SK-N-SH treated with all-trans-retinoic acid at 6 μM for 48 hours (cell line): ENCODE measurements at regions not wholly inside any gene's neighbourhood (a gene's known extent, or its start where the extent isn't known, plus 50 kb on each side); places are given as distances from the start of the nearest gene placed in this dataset.

Experiments
- ATAC-seq: fragments of 200-7000 bp; cut with Tn5 transposase; 3 replicates; pipeline ENCODE4 v1.9.1; 2020; ENCODE audit warnings: mild to moderate bottlenecking, moderate library complexity
- ARNTL ChIP-seq: fragments of 450-650 bp; formaldehyde crosslinking; IDR thresholded peaks from 2 replicates; pipeline ENCODE4 v1.5.0; 2020; ENCODE audit warnings: low read depth, mild to moderate bottlenecking, moderate library complexity, borderline replicate concordance
- BACH2 ChIP-seq: fragments of 250-450 bp; sonication (Bioruptor Pico); IDR thresholded peaks from 2 replicates; pipeline ENCODE4 v1.9.0; 2021; ENCODE audit warnings: mild to moderate bottlenecking, borderline replicate concordance
- CSDC2 ChIP-seq: fragments of 250-450 bp; sonication (Bioruptor Pico); IDR thresholded peaks from 2 replicates; pipeline ENCODE4 v1.5.0; 2020; ENCODE audit warnings: mild to moderate bottlenecking, moderate library complexity
- ESRRG ChIP-seq: fragments of 250-450 bp; sonication (Bioruptor Pico); IDR thresholded peaks from 2 replicates; pipeline ENCODE4 v1.6.1; 2021; ENCODE audit warnings: mild to moderate bottlenecking
- GLIS3 ChIP-seq: fragments of 250-450 bp; sonication (Bioruptor Pico); IDR thresholded peaks from 2 replicates; pipeline ENCODE4 v1.5.0; 2020; ENCODE audit warnings: mild to moderate bottlenecking, moderate library complexity
- ISL1 ChIP-seq: fragments of 250-450 bp; sonication (Bioruptor Pico); IDR thresholded peaks from 2 replicates; pipeline ENCODE4 v2.1.2; 2022; ENCODE audit warnings: mild to moderate bottlenecking, moderate library complexity
- OSR1 ChIP-seq: fragments of 250-450 bp; sonication (Bioruptor Pico); IDR thresholded peaks from 2 replicates; pipeline ENCODE4 v1.8.0; 2022; ENCODE audit warnings: moderate library complexity, mild to moderate bottlenecking, inconsistent platforms
- PPARA ChIP-seq: fragments of 250-450 bp; sonication (Bioruptor Pico); IDR thresholded peaks from 2 replicates; pipeline ENCODE4 v1.5.0; 2020; ENCODE audit warnings: mild to moderate bottlenecking, borderline replicate concordance
- RARB ChIP-seq: fragments of 250-450 bp; sonication (Bioruptor Pico); IDR thresholded peaks from 2 replicates; pipeline ENCODE4 v1.8.0; 2021; ENCODE audit warnings: mild to moderate bottlenecking, moderate library complexity
- SNAI2 ChIP-seq: fragments of 250-450 bp; sonication (Bioruptor Pico); IDR thresholded peaks from 2 replicates; pipeline ENCODE4 v1.5.0; 2020; ENCODE audit warnings: mild to moderate bottlenecking, moderate library complexity
- TCF4 ChIP-seq: fragments of 250-450 bp; sonication (Bioruptor Pico); IDR thresholded peaks from 2 replicates; pipeline ENCODE4 v1.8.0; 2021; ENCODE audit warnings: mild to moderate bottlenecking, moderate library complexity, borderline replicate concordance
- TOX ChIP-seq: fragments of 250-450 bp; sonication (Bioruptor Pico); IDR thresholded peaks from 2 replicates; pipeline ENCODE4 v1.8.0; 2021; ENCODE audit warnings: mild to moderate bottlenecking, moderate library complexity, borderline replicate concordance
- ZC3H10 ChIP-seq: fragments of 250-450 bp; sonication (Bioruptor Pico); IDR thresholded peaks from 2 replicates; pipeline ENCODE4 v1.5.1; 2021; ENCODE audit warnings: mild to moderate bottlenecking, moderate library complexity
- ZFP3 ChIP-seq: fragments of 250-450 bp; sonication (Bioruptor Pico); IDR thresholded peaks from 2 replicates; pipeline ENCODE4 v1.5.0; 2020; ENCODE audit warnings: mild to moderate bottlenecking, moderate library complexity
- ZFP30 ChIP-seq: fragments of 450-650 bp; formaldehyde crosslinking; IDR thresholded peaks from 2 replicates; pipeline ENCODE4 v1.5.0; 2022; ENCODE audit warnings: mild to moderate bottlenecking, moderate library complexity
- ZNF565 ChIP-seq: fragments of 450-650 bp; formaldehyde crosslinking; conservative IDR thresholded peaks from 2 replicates; pipeline ENCODE4 v1.5.0; 2020; ENCODE audit warnings: low read depth, mild to moderate bottlenecking, moderate library complexity
- ZNF70 ChIP-seq: fragments of 450-650 bp; formaldehyde crosslinking; IDR thresholded peaks from 2 replicates; pipeline ENCODE4 v1.5.0; 2020; ENCODE audit warnings: mild to moderate bottlenecking, moderate library complexity
- ZNF8 ChIP-seq: fragments of 450-650 bp; formaldehyde crosslinking; IDR thresholded peaks from 2 replicates; pipeline ENCODE4 v1.5.0; 2020; ENCODE audit warnings: mild to moderate bottlenecking, moderate library complexity
- TF ChIP-seq, protein P1 (sequence below): fragments of 250-450 bp; sonication (Bioruptor Pico); IDR thresholded peaks from 2 replicates; pipeline ENCODE4 v1.5.1; 2020; ENCODE audit warnings: low read depth, mild to moderate bottlenecking, moderate library complexity
- TF ChIP-seq, protein P2 (sequence below): fragments of 250-450 bp; sonication (Bioruptor Pico); IDR thresholded peaks from 2 replicates; pipeline ENCODE4 v1.8.0; 2020; ENCODE audit warnings: mild to moderate bottlenecking, moderate library complexity, borderline replicate concordance
- TF ChIP-seq, protein P3 (sequence below): fragments of 250-450 bp; sonication (Bioruptor Pico); IDR thresholded peaks from 2 replicates; pipeline ENCODE4 v1.5.1; 2021; ENCODE audit warnings: mild to moderate bottlenecking, moderate library complexity
- TF ChIP-seq, protein P4 (sequence below): fragments of 250-450 bp; sonication (Bioruptor Pico); IDR thresholded peaks from 2 replicates; pipeline ENCODE4 v1.8.0; 2021; ENCODE audit warnings: low read depth, mild to moderate bottlenecking, moderate library complexity, borderline replicate concordance
- TF ChIP-seq, protein P5 (sequence below): fragments of 250-450 bp; sonication (Bioruptor Pico); IDR thresholded peaks from 2 replicates; pipeline ENCODE4 v1.5.0; 2020; ENCODE audit warnings: mild to moderate bottlenecking, moderate library complexity

DNA sequence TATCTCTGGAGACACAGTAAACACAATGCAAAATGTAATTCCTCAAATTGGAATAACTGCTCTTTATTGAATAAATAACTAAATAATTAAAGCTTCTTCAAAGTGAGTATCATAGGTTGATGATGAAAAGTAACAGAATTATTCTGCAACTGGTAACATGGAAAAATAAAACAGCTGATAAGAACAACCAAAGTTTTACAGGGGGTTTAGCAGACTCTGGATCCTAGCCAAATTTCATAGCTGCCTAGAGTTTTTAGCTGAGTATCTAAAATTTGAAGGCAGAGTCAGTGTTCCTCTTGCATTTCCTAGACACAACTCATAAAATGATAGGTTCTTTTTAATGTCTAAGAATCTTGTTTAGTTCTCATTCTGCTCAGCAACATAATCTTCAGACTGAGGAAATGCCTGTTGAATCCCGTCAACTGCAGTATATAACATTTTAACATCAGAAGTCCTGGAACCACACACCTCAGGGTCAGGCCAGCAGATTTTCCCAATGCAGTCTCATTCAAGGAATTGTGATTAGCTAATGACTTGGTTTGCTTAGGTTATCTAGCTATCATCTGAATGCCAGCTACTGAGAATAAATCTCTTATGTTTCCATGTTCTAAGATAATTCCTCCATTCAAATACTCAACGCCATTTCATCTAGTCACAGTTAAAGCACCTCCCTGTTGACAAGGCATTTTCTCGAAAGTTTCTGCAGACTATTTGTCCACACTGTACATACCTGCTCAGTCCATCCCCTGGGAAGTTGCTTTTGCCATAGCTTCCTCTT is 411.6 kb downstream of the BCAT1 start:
- no peak for ATAC-seq
- TF ChIP-seq BACH2 (CRISPR knock-in tag), result no peak
- TF ChIP-seq, protein P1, sequence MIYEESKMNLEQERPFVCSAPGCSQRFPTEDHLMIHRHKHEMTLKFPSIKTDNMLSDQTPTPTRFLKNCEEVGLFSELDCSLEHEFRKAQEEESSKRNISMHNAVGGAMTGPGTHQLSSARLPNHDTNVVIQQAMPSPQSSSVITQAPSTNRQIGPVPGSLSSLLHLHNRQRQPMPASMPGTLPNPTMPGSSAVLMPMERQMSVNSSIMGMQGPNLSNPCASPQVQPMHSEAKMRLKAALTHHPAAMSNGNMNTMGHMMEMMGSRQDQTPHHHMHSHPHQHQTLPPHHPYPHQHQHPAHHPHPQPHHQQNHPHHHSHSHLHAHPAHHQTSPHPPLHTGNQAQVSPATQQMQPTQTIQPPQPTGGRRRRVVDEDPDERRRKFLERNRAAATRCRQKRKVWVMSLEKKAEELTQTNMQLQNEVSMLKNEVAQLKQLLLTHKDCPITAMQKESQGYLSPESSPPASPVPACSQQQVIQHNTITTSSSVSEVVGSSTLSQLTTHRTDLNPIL (CRISPR knock-in tag), result no peak
- TF ChIP-seq TCF4 (CRISPR knock-in tag), result no peak
- no peak for TF ChIP-seq GLIS3 (CRISPR knock-in tag)
- no peak for TF ChIP-seq PPARA (CRISPR knock-in tag)
- TF ChIP-seq, protein P2, sequence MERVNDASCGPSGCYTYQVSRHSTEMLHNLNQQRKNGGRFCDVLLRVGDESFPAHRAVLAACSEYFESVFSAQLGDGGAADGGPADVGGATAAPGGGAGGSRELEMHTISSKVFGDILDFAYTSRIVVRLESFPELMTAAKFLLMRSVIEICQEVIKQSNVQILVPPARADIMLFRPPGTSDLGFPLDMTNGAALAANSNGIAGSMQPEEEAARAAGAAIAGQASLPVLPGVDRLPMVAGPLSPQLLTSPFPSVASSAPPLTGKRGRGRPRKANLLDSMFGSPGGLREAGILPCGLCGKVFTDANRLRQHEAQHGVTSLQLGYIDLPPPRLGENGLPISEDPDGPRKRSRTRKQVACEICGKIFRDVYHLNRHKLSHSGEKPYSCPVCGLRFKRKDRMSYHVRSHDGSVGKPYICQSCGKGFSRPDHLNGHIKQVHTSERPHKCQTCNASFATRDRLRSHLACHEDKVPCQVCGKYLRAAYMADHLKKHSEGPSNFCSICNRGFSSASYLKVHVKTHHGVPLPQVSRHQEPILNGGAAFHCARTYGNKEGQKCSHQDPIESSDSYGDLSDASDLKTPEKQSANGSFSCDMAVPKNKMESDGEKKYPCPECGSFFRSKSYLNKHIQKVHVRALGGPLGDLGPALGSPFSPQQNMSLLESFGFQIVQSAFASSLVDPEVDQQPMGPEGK (CRISPR knock-in tag), result no peak
- no peak for TF ChIP-seq ISL1
- no peak for TF ChIP-seq ZC3H10
- no peak for TF ChIP-seq RARB
- TF ChIP-seq TOX (CRISPR knock-in tag), result no peak
- TF ChIP-seq, protein P3, sequence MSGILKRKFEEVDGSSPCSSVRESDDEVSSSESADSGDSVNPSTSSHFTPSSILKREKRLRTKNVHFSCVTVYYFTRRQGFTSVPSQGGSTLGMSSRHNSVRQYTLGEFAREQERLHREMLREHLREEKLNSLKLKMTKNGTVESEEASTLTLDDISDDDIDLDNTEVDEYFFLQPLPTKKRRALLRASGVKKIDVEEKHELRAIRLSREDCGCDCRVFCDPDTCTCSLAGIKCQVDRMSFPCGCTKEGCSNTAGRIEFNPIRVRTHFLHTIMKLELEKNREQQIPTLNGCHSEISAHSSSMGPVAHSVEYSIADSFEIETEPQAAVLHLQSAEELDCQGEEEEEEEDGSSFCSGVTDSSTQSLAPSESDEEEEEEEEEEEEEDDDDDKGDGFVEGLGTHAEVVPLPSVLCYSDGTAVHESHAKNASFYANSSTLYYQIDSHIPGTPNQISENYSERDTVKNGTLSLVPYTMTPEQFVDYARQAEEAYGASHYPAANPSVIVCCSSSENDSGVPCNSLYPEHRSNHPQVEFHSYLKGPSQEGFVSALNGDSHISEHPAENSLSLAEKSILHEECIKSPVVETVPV (CRISPR knock-in tag), result no peak
- TF ChIP-seq OSR1 (CRISPR knock-in tag), result no peak
- TF ChIP-seq, protein P4, sequence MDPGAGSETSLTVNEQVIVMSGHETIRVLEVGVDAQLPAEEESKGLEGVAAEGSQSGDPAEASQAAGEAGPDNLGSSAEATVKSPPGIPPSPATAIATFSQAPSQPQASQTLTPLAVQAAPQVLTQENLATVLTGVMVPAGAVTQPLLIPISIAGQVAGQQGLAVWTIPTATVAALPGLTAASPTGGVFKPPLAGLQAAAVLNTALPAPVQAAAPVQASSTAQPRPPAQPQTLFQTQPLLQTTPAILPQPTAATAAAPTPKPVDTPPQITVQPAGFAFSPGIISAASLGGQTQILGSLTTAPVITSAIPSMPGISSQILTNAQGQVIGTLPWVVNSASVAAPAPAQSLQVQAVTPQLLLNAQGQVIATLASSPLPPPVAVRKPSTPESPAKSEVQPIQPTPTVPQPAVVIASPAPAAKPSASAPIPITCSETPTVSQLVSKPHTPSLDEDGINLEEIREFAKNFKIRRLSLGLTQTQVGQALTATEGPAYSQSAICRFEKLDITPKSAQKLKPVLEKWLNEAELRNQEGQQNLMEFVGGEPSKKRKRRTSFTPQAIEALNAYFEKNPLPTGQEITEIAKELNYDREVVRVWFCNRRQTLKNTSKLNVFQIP (CRISPR knock-in tag), result no peak

DNA sequence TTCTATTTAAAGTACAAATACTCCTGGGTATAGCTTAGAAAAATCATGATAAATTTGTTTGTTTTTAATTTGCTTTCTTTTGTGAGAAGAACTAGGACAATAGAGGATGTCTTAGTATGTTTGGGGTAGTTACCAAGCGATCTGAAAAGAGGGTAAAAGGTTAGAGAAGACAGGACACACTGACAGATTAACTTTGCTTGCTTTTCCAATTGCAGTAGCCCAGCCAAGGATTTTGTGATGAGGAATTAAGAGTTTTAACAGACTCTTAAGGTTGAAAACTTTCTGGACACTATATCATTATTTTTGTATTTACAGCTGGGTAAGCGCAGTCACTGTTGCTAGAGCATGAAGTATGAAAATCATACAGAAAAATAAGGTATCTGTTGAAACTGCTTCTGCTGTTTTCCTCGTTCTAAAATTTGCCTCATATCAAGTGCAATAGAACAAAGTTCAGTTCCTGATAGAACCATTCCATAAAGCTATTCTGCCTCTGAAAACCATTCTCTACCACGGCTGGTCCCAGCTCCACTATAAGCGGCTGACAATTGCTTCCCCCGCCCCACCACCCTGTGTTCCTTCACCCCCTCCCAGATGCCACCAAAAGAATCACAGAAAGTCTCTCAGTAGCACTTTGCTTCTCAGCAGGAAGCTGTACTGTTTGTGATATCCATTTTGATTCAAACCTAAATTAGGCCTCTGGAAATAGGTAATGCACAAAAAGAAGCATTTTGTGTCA is 413.4 kb downstream of the BCAT1 start:
- TF ChIP-seq ZNF8 (CRISPR knock-in tag) (no peak), ZFP30 (CRISPR knock-in tag) (no peak), ISL1 (no peak), CSDC2 (CRISPR knock-in tag) (no peak), ESRRG (CRISPR knock-in tag) (no peak), ZNF70 (CRISPR knock-in tag) (no peak), ARNTL (no peak), SNAI2 (CRISPR knock-in tag) (no peak), PPARA (CRISPR knock-in tag) (no peak), BACH2 (CRISPR knock-in tag) (no peak), RARB (no peak), TOX (CRISPR knock-in tag) (no peak), ZNF565 (no peak), ZFP3 (CRISPR knock-in tag) (no peak)
- TF ChIP-seq, protein P2 (CRISPR knock-in tag), result no peak
- TF ChIP-seq, protein P3 (CRISPR knock-in tag), result no peak
- TF ChIP-seq, protein P5, sequence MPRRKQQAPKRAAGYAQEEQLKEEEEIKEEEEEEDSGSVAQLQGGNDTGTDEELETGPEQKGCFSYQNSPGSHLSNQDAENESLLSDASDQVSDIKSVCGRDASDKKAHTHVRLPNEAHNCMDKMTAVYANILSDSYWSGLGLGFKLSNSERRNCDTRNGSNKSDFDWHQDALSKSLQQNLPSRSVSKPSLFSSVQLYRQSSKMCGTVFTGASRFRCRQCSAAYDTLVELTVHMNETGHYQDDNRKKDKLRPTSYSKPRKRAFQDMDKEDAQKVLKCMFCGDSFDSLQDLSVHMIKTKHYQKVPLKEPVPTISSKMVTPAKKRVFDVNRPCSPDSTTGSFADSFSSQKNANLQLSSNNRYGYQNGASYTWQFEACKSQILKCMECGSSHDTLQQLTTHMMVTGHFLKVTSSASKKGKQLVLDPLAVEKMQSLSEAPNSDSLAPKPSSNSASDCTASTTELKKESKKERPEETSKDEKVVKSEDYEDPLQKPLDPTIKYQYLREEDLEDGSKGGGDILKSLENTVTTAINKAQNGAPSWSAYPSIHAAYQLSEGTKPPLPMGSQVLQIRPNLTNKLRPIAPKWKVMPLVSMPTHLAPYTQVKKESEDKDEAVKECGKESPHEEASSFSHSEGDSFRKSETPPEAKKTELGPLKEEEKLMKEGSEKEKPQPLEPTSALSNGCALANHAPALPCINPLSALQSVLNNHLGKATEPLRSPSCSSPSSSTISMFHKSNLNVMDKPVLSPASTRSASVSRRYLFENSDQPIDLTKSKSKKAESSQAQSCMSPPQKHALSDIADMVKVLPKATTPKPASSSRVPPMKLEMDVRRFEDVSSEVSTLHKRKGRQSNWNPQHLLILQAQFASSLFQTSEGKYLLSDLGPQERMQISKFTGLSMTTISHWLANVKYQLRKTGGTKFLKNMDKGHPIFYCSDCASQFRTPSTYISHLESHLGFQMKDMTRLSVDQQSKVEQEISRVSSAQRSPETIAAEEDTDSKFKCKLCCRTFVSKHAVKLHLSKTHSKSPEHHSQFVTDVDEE (CRISPR knock-in tag), result no peak
- ATAC-seq, result no peak
